GM21717 (cell line): ENCODE measurements at regions not wholly inside any gene's neighbourhood (a gene's known extent, or its start where the extent isn't known, plus 50 kb on each side); places are given as distances from the start of the nearest gene placed in this dataset.

ENCODE experiments used
- ATAC-seq: cut with Tn5 transposase; IDR thresholded peaks from one replicate; pipeline ENCODE4 v1.9.1; 2021; ENCODE audit warnings: mild to moderate bottlenecking, moderate library complexity; ENCODE audit not compliant: unreplicated experiment

DNA sequence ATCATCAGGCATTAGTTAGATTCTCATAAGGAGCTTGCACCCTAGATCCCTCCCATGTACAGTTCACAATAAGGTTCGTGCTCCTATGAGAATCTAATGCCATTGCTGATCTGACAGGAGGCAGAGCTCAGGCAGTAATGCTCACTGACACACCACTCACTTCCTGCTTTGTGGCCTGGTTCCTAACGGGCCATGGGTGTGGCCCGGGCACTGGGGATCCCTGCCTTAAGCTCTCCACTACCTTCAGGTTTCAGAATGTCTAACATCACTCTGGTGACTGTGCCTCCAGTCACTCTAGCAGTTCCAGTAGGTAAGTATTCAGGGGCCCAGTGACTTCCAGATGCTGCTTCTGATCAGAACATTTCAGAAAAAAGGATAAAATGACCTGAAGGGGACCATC, 152.4 kb downstream of the LRRC70 start:
- ATAC-seq: no peak

DNA sequence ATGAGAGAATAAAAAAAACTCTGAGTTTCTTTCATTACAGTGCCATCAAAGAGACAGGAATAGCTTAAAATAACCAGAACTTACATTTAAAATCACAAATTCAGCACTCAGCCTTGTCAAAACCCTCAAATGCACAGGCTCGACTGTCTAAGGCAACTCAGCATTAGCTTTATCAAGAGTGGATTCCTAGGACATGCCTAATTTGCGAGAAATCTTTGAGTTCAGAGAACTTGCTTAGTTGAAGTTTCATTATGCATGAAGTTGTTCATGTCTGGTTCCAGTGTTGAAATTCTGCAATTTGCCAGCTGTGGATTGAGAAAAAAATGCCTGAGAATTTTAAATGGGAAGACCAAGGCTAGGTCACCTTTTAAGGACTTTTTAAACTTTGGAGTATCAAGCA, 151.1 kb downstream of the LRRC70 start:
- no peak for ATAC-seq

DNA sequence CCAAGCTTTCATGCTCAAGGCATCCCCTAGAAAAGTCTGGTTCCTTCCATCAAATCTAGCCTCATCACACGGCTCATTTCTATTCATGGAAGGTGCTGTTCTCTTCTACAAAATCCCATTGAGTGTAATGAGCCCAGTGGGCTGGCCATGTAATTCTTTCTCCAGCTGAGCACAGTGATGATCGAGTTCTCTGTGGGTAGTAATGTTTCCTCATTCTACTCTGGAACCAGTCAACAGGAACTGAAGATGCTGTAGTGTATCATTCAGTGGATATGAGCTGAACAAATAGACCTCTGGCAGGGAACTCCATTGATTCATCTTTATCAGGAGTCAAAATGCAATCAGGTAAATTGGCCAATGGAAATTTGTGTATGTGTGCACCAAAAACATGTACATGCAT, 149.2 kb downstream of the LRRC70 start:
- ATAC-seq: no peak

DNA sequence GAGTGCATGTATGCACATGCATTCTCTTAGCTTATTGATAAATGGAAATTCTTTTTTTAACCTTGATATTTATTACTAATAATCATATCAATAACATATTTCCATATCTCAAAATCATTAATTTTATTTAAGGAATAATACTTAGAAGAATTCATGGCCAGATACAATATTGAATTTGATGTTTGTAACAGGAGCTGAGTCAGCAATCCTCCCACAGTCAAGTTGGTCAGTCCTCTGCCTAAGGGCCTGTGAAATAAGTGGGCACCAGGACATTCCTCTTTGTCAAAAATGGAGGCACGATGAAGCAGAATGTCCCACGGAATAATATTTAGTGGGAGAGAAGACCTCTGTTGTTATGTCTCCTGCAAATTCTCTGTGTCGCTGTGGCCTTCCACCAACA, 148.6 kb downstream of the LRRC70 start:
- no peak for ATAC-seq

DNA sequence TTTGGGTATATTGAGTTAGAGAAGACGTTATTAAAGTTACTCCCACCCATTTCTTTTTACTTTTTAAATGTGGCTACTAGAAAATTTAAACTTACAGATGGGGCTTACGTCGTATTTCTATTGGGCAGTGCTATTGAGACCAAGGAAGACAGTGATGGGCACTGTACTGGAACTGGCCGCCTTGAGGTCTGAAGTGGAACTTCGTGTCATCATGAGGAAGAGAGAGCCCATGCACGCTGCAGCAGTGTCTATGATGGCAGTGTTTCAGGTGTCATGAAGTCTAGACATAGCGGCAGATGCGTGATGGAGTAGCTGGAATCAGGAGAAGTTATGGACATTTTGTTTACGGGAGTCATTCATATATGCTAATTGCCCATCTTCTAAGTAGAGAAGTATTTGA, 143.7 kb downstream of the LRRC70 start:
- no peak for ATAC-seq

DNA sequence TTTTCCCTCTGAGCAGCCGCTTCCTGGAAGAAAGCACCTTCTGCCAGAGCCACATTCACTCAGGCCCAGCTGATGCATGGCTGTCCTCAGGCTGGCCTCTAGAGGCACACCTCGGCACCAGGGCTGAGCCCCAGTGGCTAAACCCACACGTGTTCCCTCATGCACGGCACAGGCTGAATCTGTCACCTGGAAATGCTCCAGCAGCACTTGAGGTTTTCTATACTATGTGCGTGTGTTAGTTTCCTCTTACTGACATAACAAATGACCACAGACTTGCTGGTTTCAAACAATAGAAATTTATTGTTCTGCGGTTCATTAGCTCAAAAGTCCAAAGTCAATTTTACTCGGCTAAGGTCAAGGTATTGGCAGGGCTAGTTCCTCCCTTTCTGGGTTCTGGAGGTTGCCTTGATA, 141.4 kb downstream of the LRRC70 start:
- peak; percentile 91 for ATAC-seq

DNA sequence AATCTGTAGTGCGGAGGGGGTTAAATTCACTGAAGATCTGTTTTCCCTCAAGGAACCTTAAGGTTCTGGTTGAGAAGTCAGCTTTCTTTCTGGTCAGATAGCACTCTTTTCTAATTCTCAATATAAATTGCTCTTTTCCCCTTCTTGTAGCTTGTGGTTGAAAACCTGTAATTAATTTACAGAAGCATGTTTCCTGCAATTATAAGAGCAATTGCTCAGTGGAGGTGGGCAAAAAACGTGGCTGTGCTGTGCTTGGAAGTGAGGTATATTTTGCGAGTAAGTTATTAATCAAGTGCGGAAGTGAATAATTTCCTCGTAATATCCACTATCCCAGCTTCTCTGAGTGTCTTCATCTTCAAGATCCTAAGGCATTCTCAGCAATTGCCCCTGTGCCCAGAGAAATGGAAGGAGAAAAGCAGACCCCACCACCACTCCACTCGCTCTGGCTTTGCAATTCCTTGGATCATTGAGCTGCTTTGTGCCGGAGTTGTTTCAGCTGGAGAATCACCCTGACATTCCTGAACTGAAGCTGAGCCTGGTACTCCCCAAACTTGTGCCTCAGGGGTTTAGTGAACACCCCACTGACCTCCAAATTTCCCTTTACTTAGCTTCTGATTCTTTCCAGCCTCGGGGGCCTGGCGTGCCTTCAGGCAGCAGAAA, 140.6 kb downstream of the LRRC70 start:
- ATAC-seq: no peak

DNA sequence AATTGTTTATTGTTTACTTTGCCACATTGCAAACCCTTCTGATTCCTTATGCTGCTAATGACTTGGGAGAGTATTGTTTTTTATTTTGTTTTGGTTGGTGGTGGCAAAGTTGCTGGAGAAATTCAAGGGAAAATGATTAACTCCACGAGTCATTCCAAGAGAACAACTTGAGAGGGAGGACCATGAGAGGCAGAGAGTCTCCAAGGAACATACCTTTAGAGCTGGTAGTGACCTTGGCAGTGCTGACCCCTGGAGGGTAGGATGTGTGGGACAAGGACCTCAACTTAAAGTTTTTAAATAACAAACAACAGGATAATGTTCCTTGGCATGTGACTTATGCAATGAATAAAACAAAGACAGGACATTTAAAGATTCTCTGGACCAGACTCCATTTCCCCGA, 139.7 kb downstream of the LRRC70 start:
- no peak for ATAC-seq

DNA sequence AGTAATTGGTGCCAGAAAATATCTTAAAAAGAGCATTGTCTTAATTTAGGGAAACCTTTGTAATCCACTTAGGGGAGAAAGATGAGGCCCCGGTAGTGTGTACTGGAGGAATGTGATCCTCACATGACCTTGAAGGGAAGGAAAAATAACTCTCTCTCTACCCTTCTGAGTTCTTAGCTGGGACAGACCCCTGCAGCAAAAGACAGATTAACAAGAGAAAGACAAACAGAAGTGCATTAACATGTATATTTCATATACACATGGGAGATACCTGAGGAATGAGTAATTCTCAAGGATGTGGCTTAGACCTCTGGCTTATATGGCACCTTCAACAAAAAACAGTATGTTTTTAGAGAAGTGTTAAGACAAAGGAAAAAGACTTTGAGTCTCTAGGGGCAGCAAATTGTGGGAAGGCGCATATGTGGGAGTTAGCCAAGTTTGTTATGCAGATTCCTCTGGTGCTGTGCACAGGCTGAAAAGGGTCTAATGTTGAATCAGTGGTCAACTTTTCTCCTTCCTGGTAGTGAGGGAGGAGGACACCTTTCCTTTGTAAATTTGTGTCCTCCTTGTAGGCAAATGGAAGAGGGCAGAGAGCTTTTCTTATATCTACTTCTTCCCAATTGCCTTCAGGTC, 138.8 kb downstream of the LRRC70 start:
- no peak for ATAC-seq

DNA sequence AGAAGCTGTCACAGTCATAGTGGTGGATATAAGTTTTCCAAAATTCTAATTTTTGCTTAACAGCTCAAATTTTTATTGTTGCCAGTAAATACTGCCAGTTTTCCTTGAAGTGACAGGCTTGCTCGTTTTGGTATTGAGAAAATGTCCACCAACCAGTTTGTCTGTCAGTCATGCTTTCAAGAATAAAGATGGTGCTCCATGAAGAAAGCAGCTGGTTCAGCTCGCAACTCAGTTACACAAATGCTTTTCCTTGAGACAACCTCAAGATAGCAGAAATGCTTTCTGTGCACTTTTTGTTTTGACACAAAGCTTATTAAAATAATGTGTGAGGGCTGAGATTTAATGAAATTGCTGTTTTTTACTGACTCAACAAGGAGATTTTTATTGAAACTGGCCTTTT, 135.7 kb downstream of the LRRC70 start:
- no peak for ATAC-seq

DNA sequence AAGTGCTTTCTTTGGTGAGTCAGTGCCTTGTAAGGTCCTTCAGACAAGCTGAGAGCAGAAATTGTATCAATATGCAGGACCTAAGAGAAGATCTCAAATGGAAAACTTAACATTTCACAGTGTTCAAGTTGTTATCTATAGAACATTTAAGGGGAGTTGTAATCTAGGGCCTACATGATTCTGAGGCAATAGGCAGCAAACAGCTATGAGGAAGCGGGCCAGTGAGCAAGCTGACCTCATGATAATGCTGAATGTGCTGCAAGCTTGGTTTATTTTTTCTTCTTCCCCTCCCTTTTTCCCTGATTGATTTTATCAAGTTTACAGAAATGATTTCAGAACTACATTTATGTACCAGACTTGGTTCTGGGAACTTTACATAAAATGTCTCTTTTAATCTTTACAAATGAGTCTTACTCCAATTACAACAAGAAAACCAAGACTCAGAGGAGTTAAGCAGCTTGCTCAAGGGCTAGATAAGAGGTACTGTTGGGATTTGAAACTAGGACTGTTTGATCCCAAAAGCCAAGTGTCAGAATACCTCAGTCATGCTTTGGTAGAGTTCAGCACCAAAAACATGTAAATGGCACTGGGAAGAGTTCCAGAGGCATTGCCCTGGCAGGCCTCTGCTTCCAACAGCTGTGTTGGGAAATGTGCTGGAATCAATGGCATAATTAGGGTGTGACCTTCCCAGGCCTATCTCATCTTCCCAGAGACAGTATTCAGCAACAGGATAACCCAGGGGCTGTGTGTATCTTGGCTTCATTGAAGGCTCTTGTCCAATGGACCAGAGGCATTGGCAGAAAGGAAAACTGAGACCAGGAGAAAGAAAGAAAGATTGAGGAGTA, 130.1 kb downstream of the LRRC70 start:
- no peak for ATAC-seq

DNA sequence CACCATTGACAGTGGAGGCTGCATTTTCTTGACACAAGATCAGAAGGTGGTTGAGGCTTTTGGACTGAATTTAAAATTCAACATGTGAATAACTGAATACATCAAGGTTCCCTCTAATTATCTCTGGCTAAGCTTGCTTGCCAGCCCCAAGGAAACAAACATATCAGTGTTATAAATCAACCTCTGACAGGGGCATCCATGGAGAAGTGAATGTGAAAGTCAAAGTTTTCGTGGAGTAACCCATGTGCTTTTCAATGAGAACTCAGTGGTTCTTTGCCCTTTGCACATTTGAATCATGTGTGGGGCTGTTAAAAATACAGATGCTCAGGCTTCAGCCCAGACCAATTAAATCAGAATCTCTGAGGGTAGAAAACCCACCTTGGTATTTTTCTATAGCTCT, 128.9 kb downstream of the LRRC70 start:
- ATAC-seq: no peak

DNA sequence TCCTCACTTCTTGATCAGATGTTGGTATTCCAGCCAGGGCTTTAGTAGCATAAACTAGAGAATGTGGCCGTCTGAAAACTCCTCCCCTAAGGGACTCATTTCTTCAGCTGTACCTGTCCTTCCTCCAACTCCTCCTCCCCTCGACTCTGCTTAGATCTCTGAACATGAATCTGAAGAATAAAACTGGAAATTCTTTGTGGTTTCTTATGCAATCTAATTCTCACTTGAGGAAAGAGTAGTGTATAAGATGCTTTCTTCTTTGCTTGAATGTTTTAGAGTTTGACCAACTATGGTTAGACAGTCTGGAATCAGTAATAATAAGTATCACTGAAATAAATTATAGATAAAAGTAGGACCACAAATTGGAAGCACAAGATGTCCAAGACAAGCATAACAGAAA, 128.5 kb downstream of the LRRC70 start:
- ATAC-seq: no peak

DNA sequence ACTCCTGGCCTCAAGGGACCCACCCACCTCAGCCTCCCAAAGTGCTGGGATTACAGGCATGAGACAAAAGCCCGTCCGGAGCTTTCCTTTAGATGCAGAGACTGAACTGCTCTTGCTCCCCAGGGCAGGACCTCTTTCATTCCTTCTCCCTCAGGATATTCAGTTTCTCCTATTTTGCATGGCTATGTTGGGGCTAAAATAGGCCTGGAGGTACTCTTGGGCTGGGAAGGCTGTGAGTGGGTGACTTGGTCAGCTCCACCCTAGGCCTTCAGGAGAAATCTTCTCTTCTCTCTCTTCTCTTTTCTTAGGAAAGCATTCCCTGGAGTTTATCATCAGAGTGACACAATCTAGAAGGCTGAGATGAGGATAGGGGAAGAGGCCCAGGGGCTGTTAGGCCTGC, 126.4 kb downstream of the LRRC70 start:
- ATAC-seq: no peak

DNA sequence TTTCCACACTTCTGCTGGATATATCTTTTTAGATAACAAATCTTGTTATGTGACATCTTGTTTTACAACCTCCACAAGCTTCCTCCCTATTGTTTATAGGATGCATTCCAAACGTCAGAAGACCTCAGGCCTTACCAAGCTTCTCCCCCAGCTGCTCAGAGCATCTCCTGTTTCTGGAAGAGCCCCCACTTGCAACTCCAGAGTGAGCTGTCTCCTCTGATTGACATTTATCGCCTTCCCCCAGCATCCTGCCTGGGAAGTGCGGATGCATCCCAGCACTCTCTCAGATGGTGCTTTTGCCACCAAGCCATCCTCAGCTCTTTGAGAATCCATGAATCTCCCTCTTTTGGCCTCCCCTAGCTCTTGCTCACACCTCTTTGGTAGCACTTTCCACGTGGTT, 123.5 kb downstream of the LRRC70 start:
- no peak for ATAC-seq

DNA sequence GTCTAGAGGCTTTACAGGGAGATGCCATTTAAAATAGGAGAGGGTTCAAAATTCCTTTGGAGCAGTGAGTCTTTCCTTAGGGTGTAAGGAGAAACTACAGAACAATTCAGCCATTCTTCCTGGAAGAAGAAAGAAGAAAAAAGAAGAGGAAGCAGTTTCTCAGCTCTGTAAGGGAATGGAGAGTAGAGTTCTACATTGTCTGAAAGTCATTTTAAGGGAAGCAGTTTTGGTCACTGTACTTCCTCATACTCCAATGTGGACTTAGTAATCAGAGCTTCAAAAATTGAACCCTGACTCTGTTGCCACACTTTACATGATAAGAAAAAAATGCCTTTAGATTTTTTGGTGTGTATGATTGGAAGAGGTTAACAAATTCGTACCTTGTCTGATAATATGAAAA, 122.4 kb downstream of the LRRC70 start:
- no peak for ATAC-seq

DNA sequence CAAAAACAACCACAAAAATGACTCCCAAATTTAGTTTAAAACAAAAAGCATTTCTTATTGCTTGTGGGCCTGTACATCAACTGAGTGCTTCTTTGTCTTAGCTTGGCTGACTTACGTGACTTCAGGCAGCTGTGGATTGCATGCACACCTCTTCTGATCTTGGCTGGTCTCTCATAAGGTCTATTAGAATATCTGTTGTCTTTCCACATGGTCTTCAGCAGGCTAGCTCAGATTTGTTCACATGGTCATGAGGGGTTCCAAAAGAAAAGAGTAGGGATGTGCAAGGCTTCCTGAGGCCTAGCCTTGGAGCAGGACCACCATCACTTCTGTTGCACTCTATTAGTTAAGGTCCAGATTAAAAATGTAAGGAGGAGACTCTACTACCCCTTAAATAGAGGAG, 120.1 kb downstream of the LRRC70 start:
- no peak for ATAC-seq

DNA sequence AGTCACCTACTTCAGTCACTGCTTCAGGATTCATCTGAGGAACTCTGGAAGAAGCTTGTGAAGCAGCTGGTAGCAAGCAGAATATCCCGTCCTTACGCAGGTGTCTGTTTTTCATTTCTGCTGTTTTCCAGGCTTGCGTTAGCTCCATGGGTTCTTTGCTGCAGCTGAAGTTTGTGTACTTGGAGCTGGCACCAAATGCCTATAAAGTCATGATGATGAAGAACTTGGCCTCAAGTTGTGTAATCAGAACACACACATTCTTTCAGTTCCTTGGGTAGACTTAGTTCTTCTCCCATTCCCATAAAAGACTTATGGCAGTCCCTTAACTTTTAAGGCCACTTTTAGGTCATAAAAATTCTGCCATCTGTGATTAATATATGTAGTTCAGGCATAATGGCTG, 116.7 kb downstream of the LRRC70 start:
- ATAC-seq: no peak

DNA sequence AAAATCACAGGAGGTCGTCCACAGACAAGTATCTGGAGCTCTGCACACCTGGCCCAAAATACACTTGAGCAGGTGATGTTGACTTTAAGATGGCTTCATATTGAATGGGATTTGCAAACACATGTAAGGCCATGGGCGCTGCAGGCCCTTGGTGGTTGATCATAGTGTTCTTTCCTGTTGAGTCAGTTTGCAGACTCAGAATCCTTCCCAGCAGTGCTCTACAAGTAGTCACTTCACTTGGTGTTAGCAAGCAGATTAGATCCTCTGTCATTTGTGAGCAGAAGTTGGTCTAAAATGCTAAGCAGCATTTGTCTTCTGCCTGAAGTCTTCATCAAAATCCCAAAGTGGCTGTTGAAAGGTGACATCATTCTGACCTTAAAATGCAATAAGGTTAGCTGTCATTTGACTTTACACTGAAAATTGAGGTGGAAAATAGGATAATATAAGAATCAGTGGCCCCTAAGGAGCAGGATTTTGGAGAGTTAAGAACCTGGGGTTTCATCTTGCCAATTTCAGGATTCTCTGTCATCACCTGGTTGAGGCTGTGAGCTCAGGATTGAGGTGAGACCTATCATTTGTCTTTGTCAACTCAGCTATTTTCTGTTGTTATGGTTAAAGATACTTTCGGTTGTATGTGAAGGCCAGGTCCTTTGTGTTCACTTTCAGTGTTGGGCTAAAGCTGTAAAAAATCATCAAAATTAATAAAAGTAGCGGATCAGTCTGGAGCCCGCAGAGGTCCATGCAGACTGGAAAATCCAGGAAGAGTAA, 114.5 kb downstream of the LRRC70 start:
- no peak for ATAC-seq

DNA sequence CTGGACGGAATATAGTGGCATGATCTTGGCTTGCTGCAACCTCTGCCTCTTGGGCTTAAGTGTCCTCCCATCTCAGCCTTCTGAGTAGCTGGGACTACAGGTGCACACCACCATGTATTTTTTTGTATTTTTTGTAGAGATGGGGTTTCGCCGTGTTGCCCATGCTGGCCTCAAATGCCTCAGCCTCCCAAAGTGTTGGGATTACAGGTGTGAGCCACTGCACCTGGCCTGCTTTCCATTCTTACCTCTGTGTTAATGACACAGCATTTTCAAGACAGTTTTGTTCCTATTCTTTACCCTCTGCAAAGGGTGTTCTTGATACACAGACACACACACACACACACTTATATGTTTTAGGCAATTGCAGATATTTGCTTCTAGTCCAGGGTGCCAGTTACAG, 113.3 kb downstream of the LRRC70 start:
- ATAC-seq: no peak

DNA sequence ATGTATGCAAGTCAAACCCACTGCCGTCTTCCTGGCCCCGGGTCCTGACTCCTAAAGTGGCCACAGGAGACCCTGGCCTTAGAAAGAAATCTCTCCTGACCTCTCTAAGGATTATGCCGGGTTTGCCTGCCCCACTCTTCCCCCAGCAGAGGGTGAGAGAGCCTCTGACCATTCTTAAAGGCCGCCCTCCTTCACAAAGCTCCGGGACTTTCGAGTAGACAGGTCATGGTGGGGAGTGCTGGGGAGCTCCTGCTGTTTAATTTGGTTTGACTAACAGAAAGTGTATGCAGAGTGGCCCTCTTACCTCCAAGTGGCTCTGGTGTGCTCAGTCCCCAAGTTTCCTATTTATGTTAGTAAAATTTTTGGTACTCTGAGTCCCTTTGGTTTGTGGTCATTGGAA, 111.8 kb downstream of the LRRC70 start:
- peak; percentile 6 for ATAC-seq
